Suprapubic skin (tissue), 4 donors: ENCODE measurements at regions not wholly inside any gene's neighbourhood (a gene's known extent, or its start where the extent isn't known, plus 50 kb on each side); places are given as distances from the start of the nearest gene placed in this dataset.
"Not testable (repeated sequence)": the region's sequence is repeated elsewhere in the genome, so short reads cannot be mapped to it uniquely, and the experiment has no call there.

Experiments
- DNase-seq, 2 donors: peaks; one replicate each; pipeline ENCODE4 v3.0.0-alpha.2; 2019; ENCODE audit warnings: low spot score in 2 of 2
- H3K27ac ChIP-seq: fragments of 200-600 bp; sonication (generic); one replicate; pipeline ENCODE4 v1.5.1; 2019
- H3K27me3 ChIP-seq: fragments of 200-600 bp; sonication (generic); one replicate; pipeline ENCODE4 v1.5.1; 2019
- H3K36me3 ChIP-seq: fragments of 200-600 bp; sonication (generic); one replicate; pipeline ENCODE4 v1.5.1; 2019
- H3K4me1 ChIP-seq: fragments of 200-600 bp; sonication (generic); one replicate; pipeline ENCODE4 v1.5.1; 2019
- H3K4me3 ChIP-seq: fragments of 200-600 bp; sonication (generic); one replicate; pipeline ENCODE4 v1.5.1; 2019; ENCODE audit warnings: mild to moderate bottlenecking
- H3K9me3 ChIP-seq: fragments of 200-600 bp; sonication (generic); one replicate; pipeline ENCODE4 v1.5.1; 2019
- CTCF ChIP-seq, 2 donors: fragments of 200-600 bp in 1 of 2; fragments of 450-650 bp in 1 of 2; sonication (generic) in 1 of 2; IDR thresholded peaks; one replicate each; pipeline ENCODE4 v1.5.1; 2016 to 2019; ENCODE audit warnings: antibody characterized with exemption in 2 of 2, mild to moderate bottlenecking in 1 of 2, moderate library complexity in 1 of 2
- EP300 ChIP-seq: sonication (generic); formaldehyde crosslinking; IDR thresholded peaks from one replicate; pipeline ENCODE4 v1.6.1; 2017; ENCODE audit warnings: antibody characterized with exemption
- POLR2A ChIP-seq, 2 donors: fragments of 450-650 bp; IDR thresholded peaks; one replicate each; pipeline ENCODE4 v1.6.1; 2017; ENCODE audit warnings: antibody characterized with exemption in 2 of 2, mild to moderate bottlenecking in 2 of 2, moderate library complexity in 2 of 2
- POLR2AphosphoS5 ChIP-seq, 3 donors: sonication (generic); formaldehyde crosslinking; IDR thresholded peaks; one replicate each; pipeline ENCODE4 v1.6.1; 2017; ENCODE audit warnings: antibody characterized with exemption in 3 of 3
- WGBS: methylation state at CpG from one replicate; pipeline ENCODE4 v1.1.5; 2018; 5-methylcytosine and 5-hydroxymethylcytosine counted together

GRCh38 chr1:238331557-238331956, 440.8 kb upstream of the ZP4 start:
- no peak overlapping the region for H3K4me3 ChIP-seq
- TF ChIP-seq POLR2A (IDR thresholded peaks at IDR 0.05), result no peak
- TF ChIP-seq POLR2AphosphoS5 (IDR thresholded peaks at IDR 0.05), result no peak
- TF ChIP-seq CTCF (IDR thresholded peaks at IDR 0.05), result no peak
- TF ChIP-seq EP300, result no peak
- H3K27ac ChIP-seq, result no peak overlapping the region
- no peaks in the 10 kb centered on the region for H3K9me3 ChIP-seq
- DNase-seq, result no peak
- no peaks in the 10 kb centered on the region for H3K36me3 ChIP-seq
- H3K27me3 ChIP-seq, result no peaks in the 10 kb centered on the region
- H3K4me1 ChIP-seq, result no peaks in the 10 kb centered on the region

- Histone ChIP-seq H3K4me3 (no peak overlapping the region), H3K36me3 (no peaks in the 10 kb centered on the region), H3K27me3 (no peaks in the 10 kb centered on the region), H3K9me3 (no peaks in the 10 kb centered on the region), H3K4me1 (no peaks in the 10 kb centered on the region), H3K27ac (no peak overlapping the region)
- TF ChIP-seq CTCF (IDR thresholded peaks at IDR 0.05) (no peak), EP300 (no peak), POLR2A (IDR thresholded peaks at IDR 0.05) (no peak), POLR2AphosphoS5 (IDR thresholded peaks at IDR 0.05) (no peak)
- DNase-seq, result no peak
- WGBS, result 40% methylated on average over 1 of the region's 1 CpG
Measured at GRCh38 chr1:238329671-238330070, 438.9 kb upstream of the ZP4 start.

GRCh38 chr1:238327033-238327432, 436.3 kb upstream of the ZP4 start:
- WGBS, result 95% methylated on average over 18 of the region's 22 CpGs
- H3K4me1 ChIP-seq, DNase-seq, H3K27me3 ChIP-seq, H3K27ac ChIP-seq, H3K36me3 ChIP-seq, H3K4me3 ChIP-seq, H3K9me3 ChIP-seq: not testable (repeated sequence)

- not testable (repeated sequence) for H3K4me3 ChIP-seq, H3K36me3 ChIP-seq
- WGBS, result 93% methylated on average over 9 of the region's 9 CpGs
Measured at GRCh38 chr1:238326479-238326878, 435.8 kb upstream of the ZP4 start.

GRCh38 chr1:238324211-238324864, 433.6 kb upstream of the ZP4 start:
- no peaks in the 10 kb centered on the region for H3K27me3 ChIP-seq

More at GRCh38 chr1:238326479-238326878, 435.8 kb upstream of the ZP4 start:
- H3K27ac ChIP-seq, H3K27me3 ChIP-seq, DNase-seq, H3K9me3 ChIP-seq, H3K4me1 ChIP-seq: not testable (repeated sequence)

GRCh38 chr1:238323490-238323889, 432.8 kb upstream of the ZP4 start:
- Histone ChIP-seq H3K27ac (no peak overlapping the region), H3K27me3 (no peaks in the 10 kb centered on the region), H3K4me3 (no peak overlapping the region), H3K36me3 (no peaks in the 10 kb centered on the region), H3K9me3 (no peaks in the 10 kb centered on the region), H3K4me1 (no peaks in the 10 kb centered on the region)
- TF ChIP-seq CTCF (IDR thresholded peaks at IDR 0.05) (no peak), EP300 (no peak), POLR2AphosphoS5 (IDR thresholded peaks at IDR 0.05) (no peak), POLR2A (IDR thresholded peaks at IDR 0.05) (no peak)
- no peak for DNase-seq
- 49% methylated on average over 3 of the region's 3 CpGs for WGBS

More at GRCh38 chr1:238324211-238324864, 433.6 kb upstream of the ZP4 start:
- Histone ChIP-seq H3K9me3 (no peaks in the 10 kb centered on the region), H3K36me3 (no peaks in the 10 kb centered on the region), H3K4me3 (no peak overlapping the region), H3K27ac (no peak overlapping the region), H3K4me1 (no peaks in the 10 kb centered on the region)
- no peak for DNase-seq
- 77% methylated on average over 9 of the region's 9 CpGs for WGBS
- TF ChIP-seq POLR2A (IDR thresholded peaks at IDR 0.05) (no peak), CTCF (IDR thresholded peaks at IDR 0.05) (no peak), POLR2AphosphoS5 (IDR thresholded peaks at IDR 0.05) (no peak), EP300 (no peak)
